Ovary (tissue), 7 donors: ENCODE measurements at regions not wholly inside any gene's neighbourhood (a gene's known extent, or its start where the extent isn't known, plus 50 kb on each side); places are given as distances from the start of the nearest gene placed in this dataset.

Experiments
- DNase-seq, 5 donors: peaks; one replicate each; pipeline ENCODE4 v3.0.0-alpha.2; 2019 to 2020
- H3K27ac ChIP-seq, 2 donors: fragments of 200-600 bp; one replicate each; pipeline versions ENCODE4 v1.5.1 to v1.8.0; 2019 to 2022
- H3K27me3 ChIP-seq: fragments of 200-600 bp; one replicate; pipeline ENCODE4 v1.8.0; 2022
- H3K36me3 ChIP-seq: fragments of 200-600 bp; sonication (generic); one replicate; pipeline ENCODE4 v1.5.1; 2019
- H3K4me1 ChIP-seq: one replicate; pipeline ENCODE4 v1.8.1; 2013; ENCODE audit warnings: mild to moderate bottlenecking, moderate library complexity; ENCODE audit not compliant: insufficient read depth
- H3K4me3 ChIP-seq: fragments of 200-600 bp; sonication (generic); one replicate; pipeline ENCODE4 v1.5.1; 2017
- H3K9me3 ChIP-seq, 2 donors: fragments of 200-600 bp in 1 of 2; sonication (generic) in 1 of 2; one replicate each; pipeline versions ENCODE4 v1.5.1 to v1.8.1; 2013 to 2019; ENCODE audit warnings: mild to moderate bottlenecking in 1 of 2, moderate library complexity in 1 of 2
- CTCF ChIP-seq, 3 donors: fragments of 450-650 bp in 2 of 3; fragments of 200-600 bp in 1 of 3; IDR thresholded peaks; one replicate each; pipeline versions ENCODE4 v1.5.1 to v1.8.0; 2016 to 2022; ENCODE audit warnings: antibody characterized with exemption in 3 of 3, mild to moderate bottlenecking in 1 of 3
- EP300 ChIP-seq: sonication (generic); formaldehyde crosslinking; IDR thresholded peaks from one replicate; pipeline ENCODE4 v1.6.1; 2017; ENCODE audit warnings: antibody characterized with exemption
- POLR2A ChIP-seq: fragments of 450-650 bp; IDR thresholded peaks from one replicate; pipeline ENCODE4 v1.6.1; 2017; ENCODE audit warnings: antibody characterized with exemption, mild to moderate bottlenecking, moderate library complexity
- WGBS, 3 donors: extraction: QIAGEN DNeasy Blood & Tissue Kit in 1 of 3; methylation state at CpG; one replicate each; pipeline versions ENCODE4 v1.1.5 to v1.1.7; 2013 to 2017; 5-methylcytosine and 5-hydroxymethylcytosine counted together
- intact Hi-C, 4 donors: fragments of 100-400 bp; cut with DNase I; formaldehyde crosslinking; loops; one replicate each; pipeline versions ENCODE4 v1.11.0 to v1.15.1; 2022 to 2023
- donor health status: DM: no; HTN: no; CAD: no; lungs with moderate emphysema.
- donor health status: DM: no; HTN: no; CAD: no.
- donor health status: Bipolar disorder and iron deficiency.
- donor health status: DM: no; HTN: no; CAD: no.
- donor health status: DM: yes; HTN: yes; CAD: no.

- Histone ChIP-seq H3K27me3 (no peaks in the 10 kb centered on the region), H3K27ac (no peak overlapping the region), H3K36me3 (no peaks in the 10 kb centered on the region), H3K4me1 (no peaks in the 10 kb centered on the region), H3K4me3 (no peak overlapping the region), H3K9me3 (no peaks in the 10 kb centered on the region)
- intact Hi-C loops = no loop called here
- TF ChIP-seq CTCF (IDR thresholded peaks at IDR 0.05) (no peak), EP300 (no peak), POLR2A (no peak)
- WGBS, 3 donors = 56 to 76% (median 73%) methylated on average over 4 of the region's 4 CpGs
- no peak for DNase-seq
These were observed 76.2 kb upstream of the CADM1 start for GRCh38 chr11:115580416-115580815.

- no peak overlapping the region for H3K4me3 ChIP-seq
- H3K4me1 ChIP-seq = no peaks in the 10 kb centered on the region
- no peaks in the 10 kb centered on the region for H3K36me3 ChIP-seq
- H3K9me3 ChIP-seq = no peaks in the 10 kb centered on the region
- H3K27me3 ChIP-seq = no peaks in the 10 kb centered on the region
- TF ChIP-seq EP300 = no peak
- no peak for TF ChIP-seq CTCF (IDR thresholded peaks at IDR 0.05)
- TF ChIP-seq POLR2A = no peak
- WGBS, 3 donors = 87 to 90% (median 88%) methylated on average over 5 of the region's 5 CpGs
- H3K27ac ChIP-seq = no peak overlapping the region
- intact Hi-C loops = no loop called here
- DNase-seq = no peak
These were observed 75.1 kb upstream of the CADM1 start for GRCh38 chr11:115579181-115579825.

- H3K9me3 ChIP-seq = no peaks in the 10 kb centered on the region
- H3K27me3 ChIP-seq = no peaks in the 10 kb centered on the region
- intact Hi-C loops = no loop called here
- no peak for TF ChIP-seq CTCF (IDR thresholded peaks at IDR 0.05)
- TF ChIP-seq EP300 = no peak
- TF ChIP-seq POLR2A = no peak
- H3K4me1 ChIP-seq = no peaks in the 10 kb centered on the region
- DNase-seq = no peak
- H3K27ac ChIP-seq = no peak overlapping the region
- no peaks in the 10 kb centered on the region for H3K36me3 ChIP-seq
- H3K4me3 ChIP-seq = no peak overlapping the region
These were observed 74.1 kb upstream of the CADM1 start for GRCh38 chr11:115578275-115578674.

GRCh38 chr11:115577701-115578100, 73.5 kb upstream of the CADM1 start:
- Histone ChIP-seq H3K36me3 (no peaks in the 10 kb centered on the region), H3K9me3 (no peaks in the 10 kb centered on the region), H3K4me3 (no peak overlapping the region), H3K27ac (no peak overlapping the region), H3K27me3 (no peaks in the 10 kb centered on the region), H3K4me1 (no peaks in the 10 kb centered on the region)
- intact Hi-C loops = no loop called here
- WGBS, 3 donors = 78 to 86% (median 81%) methylated on average over 3 of the region's 3 CpGs
- DNase-seq = no peak
- TF ChIP-seq EP300 (no peak), POLR2A (no peak), CTCF (IDR thresholded peaks at IDR 0.05) (no peak)
